GM21515 (cell line): ENCODE measurements at regions not wholly inside any gene's neighbourhood (a gene's known extent, or its start where the extent isn't known, plus 50 kb on each side); places are given as distances from the start of the nearest gene placed in this dataset.

Experiments
- ATAC-seq: cut with Tn5 transposase; IDR thresholded peaks from one replicate; pipeline ENCODE4 v1.9.1; 2021; ENCODE audit not compliant: unreplicated experiment

GRCh38 chr12:41983394-41983793 is 161.3 kb downstream of the GXYLT1 start:
- no peak for ATAC-seq

GRCh38 chr12:41981758-41982157 is 162.9 kb downstream of the GXYLT1 start:
- no peak for ATAC-seq

- ATAC-seq = no peak
Measured at GRCh38 chr12:41981013-41981412, 163.7 kb downstream of the GXYLT1 start.

GRCh38 chr12:41980390-41980789 is 164.3 kb downstream of the GXYLT1 start:
- no peak for ATAC-seq

- no peak for ATAC-seq
Measured at GRCh38 chr12:41979574-41979973, 165.1 kb downstream of the GXYLT1 start.

- no peak for ATAC-seq
Measured at GRCh38 chr12:41972598-41972997, 172.1 kb downstream of the GXYLT1 start.

- ATAC-seq = no peak
Measured at GRCh38 chr12:41972196-41972595, 172.5 kb downstream of the GXYLT1 start.

GRCh38 chr12:41970744-41971143 is 173.9 kb downstream of the GXYLT1 start:
- ATAC-seq = no peak

- ATAC-seq = no peak
Measured at GRCh38 chr12:41968599-41968998, 176.1 kb downstream of the GXYLT1 start.

- ATAC-seq = no peak
Measured at GRCh38 chr12:41967668-41968500, 176.8 kb downstream of the GXYLT1 start.

- no peak for ATAC-seq
Measured at GRCh38 chr12:41966916-41967315, 177.8 kb downstream of the GXYLT1 start.

GRCh38 chr12:41966001-41966400 is 178.7 kb downstream of the GXYLT1 start:
- ATAC-seq = no peak

- ATAC-seq = no peak
Measured at GRCh38 chr12:41963398-41963797, 181.3 kb downstream of the GXYLT1 start.

GRCh38 chr12:41962171-41962572 is 182.5 kb downstream of the GXYLT1 start:
- ATAC-seq = no peak

GRCh38 chr12:41959271-41959670 is 185.4 kb downstream of the GXYLT1 start:
- ATAC-seq = no peak

- ATAC-seq = no peak
Measured at GRCh38 chr12:41956353-41956752, 188.3 kb downstream of the GXYLT1 start.

GRCh38 chr12:41950455-41950854 is 194.2 kb downstream of the GXYLT1 start:
- no peak for ATAC-seq

- ATAC-seq = no peak
Measured at GRCh38 chr12:41946106-41946505, 198.6 kb downstream of the GXYLT1 start.

GRCh38 chr12:41944216-41944615 is 200.5 kb downstream of the GXYLT1 start:
- no peak for ATAC-seq

- ATAC-seq = no peak
Measured at GRCh38 chr12:41943671-41944070, 201.0 kb downstream of the GXYLT1 start.

GRCh38 chr12:41942354-41942753 is 202.3 kb downstream of the GXYLT1 start:
- ATAC-seq = no peak

GRCh38 chr12:41941079-41941478 is 203.6 kb downstream of the GXYLT1 start:
- no peak for ATAC-seq

GRCh38 chr12:41940571-41940970 is 204.1 kb downstream of the GXYLT1 start:
- no peak for ATAC-seq
